ENCODE measurements at regions not wholly inside any gene's neighbourhood (a gene's known extent, or its start where the extent isn't known, plus 50 kb on each side); places are given as distances from the start of the nearest gene placed in this dataset.

GRCh38 chr2:193966590-193966989 is 1690.4 kb upstream of the SLC39A10 start:
- H3K4me1 ChIP-seq = no peaks in the 10 kb centered on the region
- H3K27me3 ChIP-seq = no peaks in the 10 kb centered on the region
- no peak overlapping the region for H3K4me2 ChIP-seq
- H3K9me3 ChIP-seq (replicated peaks in 1 of 11) = no peaks in the 10 kb centered on the region
- TF ChIP-seq Cebpa-rat (IDR thresholded peaks at IDR 0.05) = no peak
- H3K4me3 ChIP-seq = no peak overlapping the region
- H4K20me1 ChIP-seq = no peaks in the 10 kb centered on the region
- no peak overlapping the region for H3K27ac ChIP-seq
- no peaks in the 10 kb centered on the region for H3K36me3 ChIP-seq
- no peak overlapping the region for H3K9ac ChIP-seq

GRCh38 chr2:193965263-193965662 is 1691.8 kb upstream of the SLC39A10 start:
- no peak overlapping the region for H3K4me3 ChIP-seq
- H3K27ac ChIP-seq = no peak overlapping the region
- H3K4me2 ChIP-seq = no peak overlapping the region
- H4K20me1 ChIP-seq = no peaks in the 10 kb centered on the region
- no peak overlapping the region for H3K9ac ChIP-seq
- no peaks in the 10 kb centered on the region for H3K36me3 ChIP-seq
- no peaks in the 10 kb centered on the region for H3K4me1 ChIP-seq
- H3K9me3 ChIP-seq (replicated peaks in 1 of 11) = no peaks in the 10 kb centered on the region
- no peaks in the 10 kb centered on the region for H3K27me3 ChIP-seq
- TF ChIP-seq Cebpa-rat (IDR thresholded peaks at IDR 0.05) = no peak

- Histone ChIP-seq H3K9ac (no peak overlapping the region), H3K27me3 (no peaks in the 10 kb centered on the region), H3K36me3 (no peaks in the 10 kb centered on the region), H3K4me2 (no peak overlapping the region), H3K9me3 (replicated peaks in 1 of 11) (no peaks in the 10 kb centered on the region), H3K27ac (no peak overlapping the region), H3K4me1 (no peaks in the 10 kb centered on the region), H4K20me1 (no peaks in the 10 kb centered on the region), H3K4me3 (no peak overlapping the region)
- no peak for TF ChIP-seq Cebpa-rat (IDR thresholded peaks at IDR 0.05)
Measured at GRCh38 chr2:193963472-193964119, 1693.4 kb upstream of the SLC39A10 start.

- Histone ChIP-seq H3K9ac (no peak overlapping the region), H3K27ac (no peak overlapping the region), H3K9me3 (replicated peaks in 1 of 11) (no peaks in the 10 kb centered on the region), H3K36me3 (no peaks in the 10 kb centered on the region), H3K4me2 (no peak overlapping the region), H4K20me1 (no peaks in the 10 kb centered on the region), H3K4me3 (no peak overlapping the region), H3K4me1 (no peaks in the 10 kb centered on the region), H3K27me3 (no peaks in the 10 kb centered on the region)
- no peak for TF ChIP-seq Cebpa-rat (IDR thresholded peaks at IDR 0.05)
Measured at GRCh38 chr2:193946806-193947205, 1710.2 kb upstream of the SLC39A10 start.

GRCh38 chr2:193943406-193943960 is 1713.5 kb upstream of the SLC39A10 start:
- H3K9me3 ChIP-seq (replicated peaks in 1 of 11) = no peaks in the 10 kb centered on the region
- H4K20me1 ChIP-seq = no peaks in the 10 kb centered on the region
- H3K4me1 ChIP-seq = no peaks in the 10 kb centered on the region
- H3K9ac ChIP-seq = no peak overlapping the region
- H3K4me2 ChIP-seq = no peak overlapping the region
- H3K27ac ChIP-seq = no peak overlapping the region
- no peak for TF ChIP-seq Cebpa-rat (IDR thresholded peaks at IDR 0.05)
- H3K4me3 ChIP-seq = no peak overlapping the region
- H3K27me3 ChIP-seq = no peaks in the 10 kb centered on the region
- no peaks in the 10 kb centered on the region for H3K36me3 ChIP-seq

GRCh38 chr2:193935114-193935513 is 1721.9 kb upstream of the SLC39A10 start:
- no peaks in the 10 kb centered on the region for H3K4me1 ChIP-seq
- H3K4me3 ChIP-seq = no peak overlapping the region
- H3K9me3 ChIP-seq (replicated peaks in 1 of 11) = no peaks in the 10 kb centered on the region
- H3K4me2 ChIP-seq = no peak overlapping the region
- no peak overlapping the region for H3K9ac ChIP-seq
- no peaks in the 10 kb centered on the region for H3K27me3 ChIP-seq
- H4K20me1 ChIP-seq = no peaks in the 10 kb centered on the region
- no peak overlapping the region for H3K27ac ChIP-seq
- no peak for TF ChIP-seq Cebpa-rat (IDR thresholded peaks at IDR 0.05)
- H3K36me3 ChIP-seq = no peaks in the 10 kb centered on the region

GRCh38 chr2:193929131-193929530 is 1727.9 kb upstream of the SLC39A10 start:
- no peaks in the 10 kb centered on the region for H3K36me3 ChIP-seq
- no peaks in the 10 kb centered on the region for H4K20me1 ChIP-seq
- H3K27me3 ChIP-seq = no peaks in the 10 kb centered on the region
- no peak overlapping the region for H3K4me3 ChIP-seq
- TF ChIP-seq Cebpa-rat (IDR thresholded peaks at IDR 0.05) = no peak
- H3K4me2 ChIP-seq = peak overlapping the region in 10 of 11 experiments; percentile 9 to 54 (median 34); a peak in 11 of 22 replicates
- H3K9me3 ChIP-seq (replicated peaks in 1 of 11) = no peaks in the 10 kb centered on the region
- no peak overlapping the region for H3K9ac ChIP-seq
- H3K27ac ChIP-seq = no peak overlapping the region
- H3K4me1 ChIP-seq = peaks cover 0 to 5% (median 5%) of the 10 kb centered on the region in 10 experiments; a peak in 8 of 20 replicates

- Histone ChIP-seq H3K27ac (peak overlapping the region in 9 of 11 experiments; percentile 15 to 76 (median 63); a peak in 16 of 22 replicates), H3K9me3 (replicated peaks in 1 of 11) (no peaks in the 10 kb centered on the region), H3K4me1 (peaks cover 0 to 18% (median 8%) of the 10 kb centered on the region in 10 experiments; a peak in 12 of 20 replicates), H4K20me1 (no peaks in the 10 kb centered on the region), H3K4me3 (no peak overlapping the region), H3K4me2 (peak overlapping the region in 8 of 11 experiments; percentile 12 to 75 (median 50); a peak in 14 of 22 replicates), H3K36me3 (no peaks in the 10 kb centered on the region), H3K27me3 (no peaks in the 10 kb centered on the region), H3K9ac (no peak overlapping the region; a peak in 1 of 22 replicates)
- 0 out of 22 replicates have a peak, but pooled peaks of 2 of the 11 experiments have one; percentile 24 to 44 for TF ChIP-seq Cebpa-rat (IDR thresholded peaks at IDR 0.05)
Measured at GRCh38 chr2:193907561-193907960, 1712.8 kb upstream of the TMEFF2 start.

GRCh38 chr2:193900292-193900691 is 1705.6 kb upstream of the TMEFF2 start:
- Histone ChIP-seq H3K36me3 (no peaks in the 10 kb centered on the region), H3K27ac (no peak overlapping the region), H3K4me1 (no peaks in the 10 kb centered on the region), H3K9ac (no peak overlapping the region), H3K9me3 (replicated peaks in 1 of 11) (no peaks in the 10 kb centered on the region), H3K4me3 (no peak overlapping the region), H4K20me1 (no peaks in the 10 kb centered on the region), H3K4me2 (no peak overlapping the region), H3K27me3 (no peaks in the 10 kb centered on the region)
- no peak for TF ChIP-seq Cebpa-rat (IDR thresholded peaks at IDR 0.05)

- no peaks in the 10 kb centered on the region for H3K9me3 ChIP-seq (replicated peaks in 1 of 11)
- no peak for TF ChIP-seq Cebpa-rat (IDR thresholded peaks at IDR 0.05)
- no peak overlapping the region for H3K4me3 ChIP-seq
- H3K4me1 ChIP-seq = no peaks in the 10 kb centered on the region
- H3K27me3 ChIP-seq = no peaks in the 10 kb centered on the region
- no peak overlapping the region for H3K27ac ChIP-seq
- no peak overlapping the region for H3K4me2 ChIP-seq
- no peaks in the 10 kb centered on the region for H3K36me3 ChIP-seq
- no peaks in the 10 kb centered on the region for H4K20me1 ChIP-seq
- H3K9ac ChIP-seq = no peak overlapping the region
Measured at GRCh38 chr2:193895226-193895625, 1700.5 kb upstream of the TMEFF2 start.
